Effector memory CD4-positive, alpha-beta T cell (primary cell): ENCODE measurements at regions not wholly inside any gene's neighbourhood (a gene's known extent, or its start where the extent isn't known, plus 50 kb on each side); places are given as distances from the start of the nearest gene placed in this dataset.
"Not testable (repeated sequence)": the region's sequence is repeated elsewhere in the genome, so short reads cannot be mapped to it uniquely, and the experiment has no call there.

ENCODE experiments used
- DNase-seq, 3 donors: peaks; one replicate each; pipeline ENCODE4 v3.0.0-alpha.2; 2020
- H3K27ac ChIP-seq: 2 replicates; pipeline ENCODE4 v1.7.0; 2013; ENCODE audit warnings: mild to moderate bottlenecking, low read length, moderate library complexity; ENCODE audit not compliant: insufficient read depth, poor library complexity, severe bottlenecking
- H3K27me3 ChIP-seq: replicated peaks from 2 replicates; pipeline ENCODE4 v1.7.0; 2013; ENCODE audit warnings: mild to moderate bottlenecking, low read length; ENCODE audit not compliant: insufficient read depth, control insufficient read depth, poor library complexity, severe bottlenecking
- H3K36me3 ChIP-seq: 2 replicates; pipeline ENCODE4 v1.7.0; 2013; ENCODE audit warnings: mild to moderate bottlenecking, low read length, moderate library complexity; ENCODE audit not compliant: control insufficient read depth, insufficient read depth
- H3K4me1 ChIP-seq: 2 replicates; pipeline ENCODE4 v1.7.0; 2013; ENCODE audit warnings: low read length, mild to moderate bottlenecking; ENCODE audit not compliant: control insufficient read depth, insufficient read depth, poor library complexity, severe bottlenecking
- H3K4me3 ChIP-seq: 2 replicates; pipeline ENCODE4 v1.7.0; 2013; ENCODE audit warnings: low read length, low read depth, mild to moderate bottlenecking; ENCODE audit not compliant: insufficient read depth, poor library complexity, severe bottlenecking
- H3K9me3 ChIP-seq: 2 replicates; pipeline ENCODE4 v1.7.0; 2013; ENCODE audit warnings: mild to moderate bottlenecking, low read length, moderate library complexity; ENCODE audit not compliant: control insufficient read depth

DNA sequence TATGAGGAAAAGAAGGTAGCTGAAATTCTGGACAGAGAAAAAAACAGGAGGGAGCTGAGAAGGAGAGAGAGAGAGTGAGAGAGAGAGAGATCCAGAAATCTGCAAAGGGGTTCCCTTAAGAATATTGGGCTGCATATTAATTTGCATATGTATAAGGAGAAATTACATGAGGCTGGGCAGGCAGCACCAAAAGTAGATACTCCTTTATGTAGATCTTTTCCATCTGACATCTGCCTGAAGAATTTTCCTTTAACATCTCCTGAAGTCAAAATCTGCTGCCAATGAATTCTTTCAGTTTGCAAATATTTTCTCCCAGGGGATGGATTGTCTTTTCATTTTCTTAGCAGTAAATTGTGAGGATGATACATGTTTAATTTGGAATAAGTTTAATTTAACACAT, 1365.3 kb downstream of the GATA3 start:
- Histone ChIP-seq H3K9me3 (no peaks in the 10 kb centered on the region), H3K36me3 (no peaks in the 10 kb centered on the region), H3K27me3 (no peaks in the 10 kb centered on the region), H3K4me1 (no peaks in the 10 kb centered on the region), H3K27ac (no peak overlapping the region), H3K4me3 (no peak overlapping the region)
- DNase-seq: no peak

DNA sequence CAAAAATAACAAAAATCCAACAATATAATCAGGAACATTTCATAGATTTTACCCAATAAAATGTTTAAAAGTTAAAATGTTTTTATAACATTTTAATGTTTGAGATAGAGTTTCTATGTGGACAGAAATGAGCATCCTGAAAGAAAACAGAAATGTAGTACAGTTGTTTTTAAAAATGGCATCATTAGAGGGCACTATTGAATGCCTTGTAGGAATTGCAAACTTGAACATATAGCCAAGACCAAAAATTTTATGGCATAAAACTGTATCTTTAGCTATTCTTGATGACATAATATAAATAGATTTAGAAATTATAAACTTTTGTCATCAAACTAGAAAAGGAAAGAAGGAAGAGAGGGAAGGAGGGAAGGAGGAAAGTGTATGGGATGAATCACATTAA, 1372.7 kb downstream of the GATA3 start:
- no peak overlapping the region for H3K4me3 ChIP-seq
- no peak for DNase-seq
- H3K36me3 ChIP-seq: no peaks in the 10 kb centered on the region
- H3K27me3 ChIP-seq: no peaks in the 10 kb centered on the region
- no peaks in the 10 kb centered on the region for H3K9me3 ChIP-seq
- H3K4me1 ChIP-seq: no peaks in the 10 kb centered on the region
- H3K27ac ChIP-seq: no peak overlapping the region

DNA sequence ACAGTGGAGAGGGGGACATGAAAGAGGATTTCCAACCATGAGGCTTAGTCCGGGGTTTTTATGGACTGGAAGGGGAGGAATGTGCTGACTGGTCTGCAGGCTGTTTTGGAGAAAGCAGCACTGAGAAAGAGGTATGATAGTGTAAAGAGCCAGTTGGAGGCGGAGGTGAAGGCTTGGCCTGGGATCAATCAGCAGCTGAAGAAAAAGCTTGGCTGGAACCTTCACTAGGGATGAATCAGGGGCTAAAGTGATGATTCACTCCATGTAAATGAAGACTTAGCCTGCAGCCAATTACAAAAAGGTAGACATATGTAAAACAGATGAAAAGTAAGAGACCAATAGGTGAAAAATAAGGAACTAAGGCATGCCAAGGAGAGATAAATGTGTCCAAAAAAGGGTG, 1382.6 kb downstream of the GATA3 start:
- DNase-seq: no peak
- H3K27me3 ChIP-seq: no peaks in the 10 kb centered on the region
- H3K4me1 ChIP-seq: no peaks in the 10 kb centered on the region
- H3K36me3 ChIP-seq: no peaks in the 10 kb centered on the region
- H3K4me3 ChIP-seq: no peak overlapping the region
- no peaks in the 10 kb centered on the region for H3K9me3 ChIP-seq
- no peak overlapping the region for H3K27ac ChIP-seq

DNA sequence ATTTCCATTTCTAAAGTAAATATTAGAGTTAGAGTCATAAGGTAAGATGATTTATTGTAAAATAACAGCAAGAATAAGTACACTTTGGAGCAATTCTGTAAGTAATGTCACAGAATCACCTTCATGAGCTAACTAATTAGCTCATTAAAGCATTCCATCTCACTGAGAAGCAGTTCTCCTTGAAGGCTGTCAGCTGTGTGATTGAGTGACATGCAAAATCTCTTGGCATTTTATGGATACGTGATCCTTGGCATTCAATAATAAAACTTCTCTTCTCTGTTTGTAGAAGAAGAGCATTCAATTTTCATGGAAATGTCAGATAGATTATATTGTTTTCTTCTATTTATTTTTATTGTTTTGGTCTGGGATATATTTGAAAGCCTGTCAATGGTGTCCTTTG, 1389.3 kb downstream of the GATA3 start:
- Histone ChIP-seq H3K4me1 (no peaks in the 10 kb centered on the region), H3K27me3 (no peaks in the 10 kb centered on the region), H3K36me3 (no peaks in the 10 kb centered on the region), H3K4me3 (no peak overlapping the region), H3K9me3 (no peaks in the 10 kb centered on the region), H3K27ac (no peak overlapping the region)
- DNase-seq: no peak

DNA sequence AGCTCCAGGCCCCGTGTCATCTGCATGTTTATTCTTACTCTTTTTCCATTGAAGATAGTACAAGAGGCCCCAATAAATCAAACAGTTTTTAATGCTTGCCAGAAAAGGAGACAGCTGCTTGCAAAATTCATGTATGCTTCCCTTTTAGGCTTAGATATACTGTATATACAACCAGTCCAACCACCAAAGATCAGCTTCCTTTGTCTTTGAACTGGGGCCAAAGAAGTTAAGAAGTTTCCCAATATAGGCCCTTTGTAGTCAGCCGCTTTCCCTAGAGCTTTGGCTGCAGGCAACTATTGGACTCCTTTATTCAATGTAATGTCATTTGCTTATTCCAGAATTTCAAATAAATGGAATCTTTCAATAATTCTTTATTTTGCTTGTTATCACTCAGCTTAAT, 1395.0 kb downstream of the GATA3 start:
- H3K36me3 ChIP-seq: no peaks in the 10 kb centered on the region
- no peaks in the 10 kb centered on the region for H3K27me3 ChIP-seq
- no peaks in the 10 kb centered on the region for H3K4me1 ChIP-seq
- H3K27ac ChIP-seq: no peak overlapping the region
- no peaks in the 10 kb centered on the region for H3K9me3 ChIP-seq
- H3K4me3 ChIP-seq: no peak overlapping the region
- DNase-seq: no peak

DNA sequence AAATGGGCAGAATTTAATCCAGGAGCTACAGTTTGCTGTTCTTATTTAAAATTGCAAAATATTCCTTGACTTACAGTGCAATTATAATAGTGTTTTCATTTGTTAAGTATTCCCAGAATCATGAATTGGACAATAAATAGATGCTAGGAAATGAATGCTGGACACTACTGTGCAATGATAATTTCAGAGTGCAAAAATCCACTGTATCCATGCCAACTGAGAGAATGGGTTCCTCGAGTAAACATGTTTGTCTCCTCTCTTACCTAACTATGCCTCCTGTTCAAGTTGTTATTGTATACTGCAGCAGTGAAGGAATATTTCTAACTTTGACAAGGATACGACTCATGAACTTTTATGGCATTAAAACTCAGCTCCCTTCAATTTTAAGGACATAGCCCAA, 1396.3 kb downstream of the GATA3 start:
- no peaks in the 10 kb centered on the region for H3K9me3 ChIP-seq
- H3K27me3 ChIP-seq: no peaks in the 10 kb centered on the region
- H3K4me1 ChIP-seq: no peaks in the 10 kb centered on the region
- no peaks in the 10 kb centered on the region for H3K36me3 ChIP-seq
- no peak for DNase-seq
- H3K4me3 ChIP-seq: no peak overlapping the region
- no peak overlapping the region for H3K27ac ChIP-seq

DNA sequence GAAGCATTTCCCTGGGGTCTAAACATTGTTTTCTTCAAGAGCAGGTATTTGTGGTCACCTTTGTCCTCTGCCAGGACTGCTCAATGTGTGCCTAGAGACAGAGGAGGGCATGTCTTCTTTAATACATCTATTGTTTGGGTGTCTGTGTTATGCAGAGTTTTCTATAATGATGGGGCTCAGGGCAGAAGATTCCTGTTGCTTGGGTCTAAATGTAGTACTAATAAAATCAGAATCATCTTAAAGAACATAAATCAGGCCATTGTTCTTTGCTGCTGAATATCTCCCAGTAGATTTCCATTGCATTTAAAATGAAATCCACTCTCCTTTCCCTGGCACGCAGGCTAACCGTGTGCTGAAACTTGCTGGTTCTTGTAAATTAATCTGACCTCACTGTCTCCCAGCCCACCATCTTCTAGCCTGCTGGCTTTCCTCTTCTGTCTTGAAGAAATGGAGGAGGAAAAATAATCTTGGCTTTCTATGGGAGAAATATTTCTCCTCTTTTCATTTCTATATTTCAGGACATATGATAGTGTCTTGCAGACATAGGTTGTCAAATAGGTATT, 1396.8 kb downstream of the GATA3 start:
- Histone ChIP-seq H3K27ac (no peak overlapping the region), H3K4me1 (no peaks in the 10 kb centered on the region)
- DNase-seq: no peak

DNA sequence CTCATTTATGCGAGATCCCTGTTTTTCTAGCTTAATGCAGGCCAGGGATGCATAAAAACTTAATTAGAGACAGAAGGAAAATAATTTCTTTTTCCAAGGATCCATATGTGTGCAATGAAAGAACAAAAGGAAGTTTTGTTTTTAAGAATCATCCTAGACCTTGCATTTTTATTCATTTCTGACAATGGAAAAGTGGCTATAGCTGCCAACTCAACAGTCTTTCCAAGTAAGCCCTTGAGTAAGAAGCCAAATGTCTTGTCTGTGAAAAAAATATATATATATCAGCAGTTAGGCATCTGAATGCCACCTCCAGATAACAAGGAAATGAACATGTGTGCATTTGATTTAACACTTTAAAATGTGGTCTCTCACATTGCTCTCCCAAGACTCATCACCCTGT, 1397.6 kb downstream of the GATA3 start:
- H3K9me3 ChIP-seq: no peaks in the 10 kb centered on the region
- DNase-seq: no peak
- no peaks in the 10 kb centered on the region for H3K4me1 ChIP-seq
- no peak overlapping the region for H3K27ac ChIP-seq
- no peaks in the 10 kb centered on the region for H3K36me3 ChIP-seq
- H3K27me3 ChIP-seq: no peaks in the 10 kb centered on the region
- no peak overlapping the region for H3K4me3 ChIP-seq

More for the DNA sequence above, 1396.8 kb downstream of the GATA3 start:
- H3K9me3 ChIP-seq: no peaks in the 10 kb centered on the region
- H3K4me3 ChIP-seq: no peak overlapping the region
- no peaks in the 10 kb centered on the region for H3K27me3 ChIP-seq
- H3K36me3 ChIP-seq: no peaks in the 10 kb centered on the region

DNA sequence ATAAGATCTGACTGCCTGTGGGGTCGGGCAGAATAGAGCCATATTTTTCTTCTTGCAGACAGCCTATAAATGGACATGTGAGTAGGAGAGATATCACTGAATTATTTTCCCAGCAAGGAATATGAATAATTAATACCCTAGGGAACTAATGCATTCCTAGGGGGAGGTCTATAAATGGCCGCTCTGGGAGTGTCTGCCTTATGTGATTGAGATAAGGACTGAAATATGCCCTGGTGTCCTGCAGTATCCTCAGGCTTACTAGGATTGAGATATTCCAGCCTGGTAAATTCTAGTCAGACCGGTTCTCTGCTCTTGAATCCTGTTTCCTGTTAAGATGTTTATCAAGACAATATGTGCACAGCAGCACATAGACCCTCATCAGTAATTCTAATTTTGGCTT, 1399.4 kb downstream of the GATA3 start:
- H3K4me1 ChIP-seq, H3K4me3 ChIP-seq, H3K9me3 ChIP-seq, DNase-seq, H3K36me3 ChIP-seq, H3K27ac ChIP-seq, H3K27me3 ChIP-seq: not testable (repeated sequence)

DNA sequence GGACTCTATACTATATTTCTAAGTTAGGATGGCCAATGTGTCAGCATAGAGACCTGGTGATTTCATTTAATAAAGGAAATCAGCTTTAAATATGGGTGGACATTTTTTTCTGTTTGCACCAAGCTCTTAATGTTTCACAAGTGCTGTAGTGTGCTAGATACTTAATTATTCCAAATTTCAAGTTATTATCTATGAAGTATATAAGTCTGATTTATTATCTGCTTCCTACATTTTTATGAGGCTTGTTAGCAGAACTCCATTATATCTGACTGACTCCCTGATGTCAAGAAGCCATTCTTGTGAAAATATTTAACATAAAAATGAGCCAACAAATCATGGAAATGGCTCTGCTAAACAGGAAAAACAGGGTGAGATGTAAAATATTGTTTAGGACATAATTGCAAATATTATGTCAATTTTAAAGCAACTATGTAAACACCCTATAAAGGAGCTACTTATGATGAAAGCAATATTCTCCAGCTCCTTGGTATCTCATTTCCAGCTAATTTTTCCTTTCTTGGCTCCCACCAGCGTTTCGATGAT, 1415.2 kb downstream of the GATA3 start:
- Histone ChIP-seq H3K27me3 (no peaks in the 10 kb centered on the region), H3K9me3 (no peaks in the 10 kb centered on the region), H3K36me3 (no peaks in the 10 kb centered on the region), H3K27ac (no peak overlapping the region), H3K4me1 (no peaks in the 10 kb centered on the region), H3K4me3 (no peak overlapping the region)
- DNase-seq: no peak
